GM21367 (cell line): ENCODE measurements at regions not wholly inside any gene's neighbourhood (a gene's known extent, or its start where the extent isn't known, plus 50 kb on each side); places are given as distances from the start of the nearest gene placed in this dataset.
A peak's percentile ranks its signal among the peaks of the same experiment; 100 is the strongest.

Experiments
- ATAC-seq: cut with Tn5 transposase; IDR thresholded peaks from one replicate; pipeline ENCODE4 v1.9.1; 2021; ENCODE audit not compliant: unreplicated experiment

DNA sequence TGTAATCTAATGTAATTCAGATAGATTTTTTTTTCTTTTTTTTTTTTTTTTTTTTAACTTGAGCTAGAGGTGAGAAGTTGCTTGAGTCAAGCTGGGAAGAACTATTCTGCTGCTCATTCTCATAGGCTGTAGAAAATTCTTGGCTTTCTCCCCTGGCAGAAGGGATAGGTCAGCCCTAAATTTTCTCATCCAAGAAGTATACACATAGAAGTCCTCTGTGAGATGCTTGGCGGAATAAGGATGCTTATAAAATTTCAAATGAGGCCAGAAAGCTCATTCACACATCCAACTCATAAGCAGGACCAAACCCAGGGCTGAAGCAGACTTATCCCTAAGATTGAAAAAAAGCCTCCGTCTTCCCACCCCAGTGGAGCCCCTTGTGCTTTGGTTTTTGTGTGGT, 572.5 kb downstream of the SQOR start:
- no peak for ATAC-seq

- ATAC-seq: no peak
Measured at GRCh38 chr15:46213551-46213950, 578.7 kb downstream of the SQOR start.

DNA sequence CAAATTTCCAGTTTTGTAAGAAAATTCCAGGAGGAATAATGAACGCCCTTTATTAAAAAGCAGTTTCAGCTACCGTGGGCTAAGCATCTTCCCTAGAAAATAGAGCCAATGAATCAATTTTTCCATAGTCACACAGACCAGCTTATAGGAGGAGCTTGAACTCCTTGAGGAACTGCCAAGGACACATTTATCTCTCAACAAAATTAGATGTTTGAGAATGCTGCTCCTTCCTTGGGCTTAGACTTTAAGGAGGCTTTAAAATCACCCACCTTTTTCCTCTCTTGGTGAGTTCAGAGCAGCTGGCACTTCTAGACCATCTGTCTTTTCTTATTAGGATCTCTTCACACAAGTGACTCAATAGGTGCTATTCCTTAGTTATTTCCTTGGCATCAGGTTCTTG, 588.0 kb downstream of the SQOR start:
- ATAC-seq: no peak

GRCh38 chr15:46229263-46229662, 594.4 kb downstream of the SQOR start:
- no peak for ATAC-seq

GRCh38 chr15:46231786-46232185, 597.0 kb downstream of the SQOR start:
- ATAC-seq: no peak

DNA sequence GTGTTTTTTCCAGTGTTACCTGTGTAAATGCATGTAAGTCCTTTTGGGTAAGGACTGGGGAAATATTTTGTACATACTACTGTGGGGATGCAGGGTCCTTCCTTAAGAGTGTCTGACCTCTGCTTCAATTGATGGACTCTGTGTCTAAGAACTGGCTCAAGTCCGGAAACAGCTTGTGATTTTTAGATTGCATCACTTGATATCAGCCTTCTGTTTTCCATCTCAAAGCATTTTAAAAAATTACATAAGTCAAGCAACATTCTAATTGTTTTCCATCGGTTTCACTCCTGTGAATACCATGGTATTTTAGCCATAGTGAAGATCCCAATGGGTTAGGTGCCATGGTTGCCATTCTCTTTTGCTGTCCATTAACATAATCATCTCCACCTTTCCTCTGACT, 597.6 kb downstream of the SQOR start:
- ATAC-seq: no peak

- no peak for ATAC-seq
Measured at GRCh38 chr15:46242935-46243334, 608.1 kb downstream of the SQOR start.

- no peak for ATAC-seq
Measured at GRCh38 chr15:46251903-46252302, 617.1 kb downstream of the SQOR start.

DNA sequence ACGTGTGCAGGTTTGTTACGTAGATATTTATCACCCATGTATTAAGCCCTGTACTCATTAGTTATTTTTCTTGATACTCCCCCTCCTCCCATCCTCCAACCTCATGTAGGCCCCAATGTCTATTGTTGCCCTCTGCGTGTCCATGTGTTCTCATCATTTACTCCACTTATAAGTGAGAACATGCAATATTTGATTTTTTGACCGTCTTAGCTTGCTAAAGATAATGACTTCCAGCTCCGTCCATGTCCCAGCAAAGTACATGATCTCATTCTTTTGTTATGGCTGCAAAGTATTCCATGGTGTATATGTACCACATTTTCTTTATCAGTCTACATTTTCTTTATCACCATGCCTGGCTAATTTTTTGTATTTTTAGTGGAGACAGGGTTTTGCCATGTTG, 623.2 kb downstream of the SQOR start:
- no peak for ATAC-seq

GRCh38 chr15:46260937-46261336, 626.1 kb downstream of the SQOR start:
- no peak for ATAC-seq

DNA sequence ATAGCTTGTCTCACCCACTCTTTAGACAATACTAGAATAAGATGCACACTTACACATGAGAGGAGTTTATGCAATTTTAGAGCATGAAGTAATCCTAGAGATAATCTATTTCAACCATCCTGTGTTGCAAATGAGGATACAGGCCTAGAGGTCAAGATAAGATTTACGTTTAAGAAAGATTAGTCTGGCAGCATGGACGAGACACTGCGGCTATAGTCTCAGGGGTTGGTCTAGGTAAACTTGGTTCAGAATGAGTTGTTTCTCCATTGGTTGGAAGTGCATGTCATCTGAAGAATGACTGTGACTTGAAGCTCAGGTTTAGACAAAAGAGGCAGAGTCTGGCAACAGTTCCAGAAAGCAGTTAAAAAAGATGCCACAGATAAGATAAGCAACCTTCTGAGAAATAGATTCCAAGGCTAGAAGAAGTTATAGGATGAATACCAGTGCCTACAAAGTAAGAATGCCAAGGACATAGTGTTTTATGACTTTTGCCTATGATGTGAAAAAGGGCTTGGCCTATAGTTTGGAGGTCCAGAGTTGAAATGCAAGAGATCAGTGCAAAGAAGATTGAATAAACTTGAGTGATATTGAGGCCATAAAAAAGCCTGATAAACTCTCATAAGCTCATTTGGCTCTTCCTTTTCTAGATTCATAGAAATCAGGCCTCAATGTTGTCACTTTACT, 631.0 kb downstream of the SQOR start:
- ATAC-seq: no peak

DNA sequence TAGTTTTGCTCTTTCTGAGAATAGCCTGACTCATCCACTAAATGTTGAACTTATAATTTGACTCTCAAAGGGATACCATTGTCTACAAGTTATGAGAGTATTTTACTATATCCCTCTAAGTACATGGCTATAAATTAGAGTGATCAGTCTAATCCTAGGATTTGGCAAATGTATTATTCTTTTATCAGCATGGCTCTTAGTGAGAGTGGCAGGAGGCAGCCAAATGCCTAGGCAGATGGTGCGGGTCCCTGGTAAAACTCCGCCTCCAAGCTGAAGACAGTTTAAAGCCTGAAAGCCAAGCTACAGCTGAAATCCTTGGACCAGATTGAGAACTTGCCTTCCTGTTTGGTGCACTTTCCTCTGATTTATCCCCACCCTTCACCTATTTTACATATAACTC, 631.8 kb downstream of the SQOR start:
- ATAC-seq: no peak

DNA sequence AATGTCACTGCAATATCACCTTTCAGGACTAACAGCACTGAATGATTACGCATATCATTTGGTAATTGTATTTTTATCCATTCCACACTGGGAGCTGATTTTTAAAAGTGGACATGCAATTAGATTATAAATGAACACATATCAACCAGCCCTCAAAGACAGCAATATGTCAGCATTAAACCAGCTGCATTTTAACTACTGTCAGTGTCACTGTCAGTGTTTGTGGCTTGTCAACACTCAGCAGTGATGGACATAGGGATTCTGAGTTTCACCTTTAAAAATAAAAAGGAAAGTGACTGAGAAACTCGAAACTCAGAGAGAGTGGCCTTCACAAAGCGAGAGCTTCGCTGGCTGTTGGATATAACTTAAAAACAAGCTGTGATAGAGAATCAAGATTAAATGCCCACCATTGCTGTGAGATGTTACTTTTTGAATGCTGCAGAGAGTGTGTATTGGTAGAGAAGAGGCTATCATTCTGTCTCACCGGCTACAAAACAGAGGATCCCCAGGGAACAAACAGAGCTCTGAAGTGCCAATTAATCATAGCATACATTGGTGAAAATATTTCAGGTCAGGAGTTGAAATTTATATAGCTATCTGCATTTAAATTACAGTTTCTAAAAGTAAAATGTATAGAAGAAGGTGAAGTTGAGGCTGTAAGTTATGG, 635.8 kb downstream of the SQOR start:
- ATAC-seq: no peak

- no peak for ATAC-seq
Measured at GRCh38 chr15:46275701-46276100, 640.9 kb downstream of the SQOR start.

GRCh38 chr15:46277451-46277850, 642.6 kb downstream of the SQOR start:
- ATAC-seq: no peak

GRCh38 chr15:46278062-46278461, 643.2 kb downstream of the SQOR start:
- ATAC-seq: no peak

DNA sequence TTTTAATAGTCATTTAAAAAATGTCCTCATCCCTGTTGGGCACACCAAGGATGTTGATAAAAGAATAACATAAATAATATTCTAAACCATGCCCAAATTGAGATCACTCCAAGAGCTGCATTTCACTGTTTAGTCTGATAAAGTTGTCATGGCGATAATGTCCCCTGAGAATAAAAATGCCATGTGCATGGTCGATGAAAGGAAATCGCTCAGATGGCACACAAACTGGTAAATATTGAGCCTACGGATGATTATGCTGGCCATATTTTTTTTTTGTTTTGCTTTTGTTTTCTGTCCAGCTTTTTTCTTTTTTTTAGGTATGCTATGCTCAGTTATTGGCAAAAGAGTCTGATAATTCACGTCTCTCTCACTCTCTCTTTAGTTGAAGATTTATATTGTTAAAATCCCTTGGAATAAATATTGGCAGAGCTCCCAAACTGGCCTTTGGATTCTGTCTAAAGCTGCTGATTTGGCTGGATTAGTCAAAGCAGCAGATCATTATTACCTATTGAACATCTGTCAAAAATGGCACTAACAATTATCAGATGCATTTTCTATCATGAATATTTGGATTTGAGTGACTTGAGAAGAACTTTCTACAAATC, 643.8 kb downstream of the SQOR start:
- ATAC-seq: no peak

DNA sequence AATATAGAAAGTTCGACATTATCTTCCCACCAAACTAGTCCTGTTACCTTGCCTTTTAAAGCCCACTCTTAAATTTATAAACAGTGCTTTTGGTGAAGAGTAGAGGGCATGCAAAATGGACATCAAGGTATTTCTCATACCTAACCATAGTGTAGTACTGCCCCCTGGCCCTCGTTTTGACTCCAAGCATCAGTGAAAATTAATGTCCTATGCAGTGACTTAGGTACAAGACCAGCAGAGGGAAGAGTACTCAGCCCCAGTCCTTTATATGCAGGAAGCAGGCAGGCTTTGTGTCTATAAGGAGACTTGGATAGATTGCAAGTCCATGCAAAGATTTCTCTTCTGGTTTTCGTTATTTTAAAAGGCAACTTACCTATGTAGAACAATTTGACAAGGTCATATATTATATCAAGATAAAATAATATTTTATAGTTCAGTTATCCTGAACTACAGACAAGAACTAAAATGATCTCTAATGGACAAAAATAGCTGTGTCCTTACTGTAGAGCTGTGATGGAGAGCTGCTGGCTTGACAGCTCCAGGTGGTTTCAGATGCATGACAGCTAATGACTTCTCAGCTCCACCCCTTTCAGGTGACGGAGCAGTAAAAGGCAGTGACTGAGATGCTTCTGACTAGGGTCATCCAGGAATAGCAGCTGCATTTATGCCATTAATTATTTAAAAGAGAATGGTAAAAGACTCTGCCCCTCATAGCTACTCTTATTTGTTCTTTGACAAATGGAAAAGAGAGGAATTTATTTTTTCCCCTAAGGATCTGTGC, 646.1 kb downstream of the SQOR start:
- no peak for ATAC-seq

GRCh38 chr15:46293550-46293949, 658.7 kb downstream of the SQOR start:
- ATAC-seq: no peak

DNA sequence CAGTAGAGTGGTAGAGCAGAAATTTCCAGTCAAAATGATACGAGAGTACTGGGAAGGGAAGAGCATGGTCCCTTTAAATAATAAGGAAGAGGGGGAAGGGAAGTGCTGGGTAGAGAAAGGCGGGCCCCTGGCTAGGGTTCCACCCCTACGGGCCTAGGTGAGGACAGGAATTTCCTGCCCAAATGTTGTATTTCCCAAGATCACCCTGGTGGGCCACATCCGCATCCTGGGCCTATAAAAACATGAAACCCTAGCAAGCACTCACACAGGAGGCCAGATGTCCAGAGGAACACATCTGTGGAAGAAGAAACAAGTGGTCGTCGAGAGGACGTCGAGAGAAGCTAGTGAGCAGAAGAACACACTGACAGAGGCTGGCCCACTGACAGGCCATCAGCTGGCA, 661.2 kb downstream of the SQOR start:
- no peak for ATAC-seq

- ATAC-seq: no peak
Measured at GRCh38 chr15:46296797-46297196, 662.0 kb downstream of the SQOR start.

DNA sequence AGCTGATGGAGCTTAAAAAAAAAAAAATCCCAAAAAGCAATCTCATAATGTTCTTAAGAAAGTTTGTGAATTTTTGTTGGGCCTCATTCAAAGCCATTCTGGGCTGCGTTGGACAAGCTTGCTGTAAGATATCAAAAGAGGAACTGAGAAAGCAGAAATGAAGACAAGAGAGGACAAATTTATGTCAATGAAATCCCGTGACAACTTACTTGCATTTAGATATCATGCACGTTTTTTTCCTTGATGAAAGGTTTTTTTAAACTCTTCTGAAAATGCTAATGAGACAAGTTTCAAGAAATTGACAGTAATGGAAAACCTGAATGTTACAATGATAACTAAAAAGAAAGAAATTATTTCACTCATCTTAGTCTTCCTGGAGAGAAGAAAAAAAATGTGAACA, 662.9 kb downstream of the SQOR start:
- peak; percentile 76 for ATAC-seq
